HEK293T (cell line): ENCODE measurements at regions not wholly inside any gene's neighbourhood (a gene's known extent, or its start where the extent isn't known, plus 50 kb on each side); places are given as distances from the start of the nearest gene placed in this dataset.

ENCODE experiments used
- CTCF ChIA-PET: fragments of 350-600 bp; formaldehyde crosslinking; extraction: SDS; loops from one replicate; lab custom pipeline; 2021; ENCODE audit warnings: antibody characterized with exemption, inconsistent platforms; lab: Yijun Ruan, JAX
- POLR2A ChIA-PET: fragments of 350-600 bp; formaldehyde crosslinking; extraction: SDS; loops from one replicate; lab custom pipeline; 2020; ENCODE audit warnings: antibody characterized with exemption, inconsistent platforms; lab: Yijun Ruan, JAX
- DNase-seq: peaks from one replicate; pipeline ENCODE4 v3.0.0; 2012; ENCODE audit warnings: mixed read lengths; ENCODE audit errors: extremely low spot score
- ARNT ChIP-seq: fragments of 450-650 bp; IDR thresholded peaks from 2 replicates; pipeline ENCODE4 v1.6.1; 2017; ENCODE audit warnings: mild to moderate bottlenecking
- BHLHE40 ChIP-seq: fragments of 450-650 bp; IDR thresholded peaks from 2 replicates; pipeline ENCODE4 v1.6.1; 2016; ENCODE audit warnings: mild to moderate bottlenecking, moderate library complexity, borderline replicate concordance
- CTBP1 ChIP-seq: fragments of 450-650 bp; IDR thresholded peaks from 2 replicates; pipeline ENCODE4 v1.6.1; 2016; ENCODE audit warnings: borderline replicate concordance
- ELF4 ChIP-seq: fragments of 450-650 bp; IDR thresholded peaks from 2 replicates; pipeline ENCODE4 v1.6.1; 2017; ENCODE audit warnings: antibody characterized with exemption
- FOXA1 ChIP-seq: fragments of 450-650 bp; IDR thresholded peaks from 2 replicates; pipeline ENCODE4 v1.6.1; 2016; ENCODE audit warnings: mild to moderate bottlenecking
- FOXK2 ChIP-seq: fragments of 450-650 bp; IDR thresholded peaks from 2 replicates; pipeline ENCODE4 v1.6.1; 2016; ENCODE audit warnings: mild to moderate bottlenecking
- FOXM1 ChIP-seq: fragments of 450-650 bp; IDR thresholded peaks from 2 replicates; pipeline ENCODE4 v1.6.1; 2017; ENCODE audit warnings: mild to moderate bottlenecking, borderline replicate concordance
- HDGF ChIP-seq: fragments of 450-650 bp; IDR thresholded peaks from 2 replicates; pipeline ENCODE4 v1.6.1; 2017; ENCODE audit warnings: antibody characterized with exemption, borderline replicate concordance
- L3MBTL2 ChIP-seq: fragments of 450-650 bp; conservative IDR thresholded peaks from 2 replicates; pipeline ENCODE4 v1.6.1; 2016; ENCODE audit warnings: mild to moderate bottlenecking
- LEF1 ChIP-seq: fragments of 450-650 bp; IDR thresholded peaks from 2 replicates; pipeline ENCODE4 v1.6.1; 2017; ENCODE audit warnings: mild to moderate bottlenecking, borderline replicate concordance
- NFRKB ChIP-seq: fragments of 450-650 bp; IDR thresholded peaks from 2 replicates; pipeline ENCODE4 v1.6.1; 2016; ENCODE audit warnings: mild to moderate bottlenecking, moderate library complexity
- PKNOX1 ChIP-seq: fragments of 450-650 bp; IDR thresholded peaks from 2 replicates; pipeline ENCODE4 v1.6.1; 2016
- SP1 ChIP-seq: fragments of 450-650 bp; IDR thresholded peaks from 2 replicates; pipeline ENCODE4 v1.6.1; 2017
- SUZ12 ChIP-seq: fragments of 450-650 bp; IDR thresholded peaks from 2 replicates; pipeline ENCODE4 v1.6.1; 2016; ENCODE audit warnings: mild to moderate bottlenecking
- TARDBP ChIP-seq: fragments of 450-650 bp; IDR thresholded peaks from 2 replicates; pipeline ENCODE4 v1.6.1; 2016
- ZNF384 ChIP-seq: fragments of 450-650 bp; IDR thresholded peaks from 2 replicates; pipeline ENCODE4 v1.6.1; 2016

DNA sequence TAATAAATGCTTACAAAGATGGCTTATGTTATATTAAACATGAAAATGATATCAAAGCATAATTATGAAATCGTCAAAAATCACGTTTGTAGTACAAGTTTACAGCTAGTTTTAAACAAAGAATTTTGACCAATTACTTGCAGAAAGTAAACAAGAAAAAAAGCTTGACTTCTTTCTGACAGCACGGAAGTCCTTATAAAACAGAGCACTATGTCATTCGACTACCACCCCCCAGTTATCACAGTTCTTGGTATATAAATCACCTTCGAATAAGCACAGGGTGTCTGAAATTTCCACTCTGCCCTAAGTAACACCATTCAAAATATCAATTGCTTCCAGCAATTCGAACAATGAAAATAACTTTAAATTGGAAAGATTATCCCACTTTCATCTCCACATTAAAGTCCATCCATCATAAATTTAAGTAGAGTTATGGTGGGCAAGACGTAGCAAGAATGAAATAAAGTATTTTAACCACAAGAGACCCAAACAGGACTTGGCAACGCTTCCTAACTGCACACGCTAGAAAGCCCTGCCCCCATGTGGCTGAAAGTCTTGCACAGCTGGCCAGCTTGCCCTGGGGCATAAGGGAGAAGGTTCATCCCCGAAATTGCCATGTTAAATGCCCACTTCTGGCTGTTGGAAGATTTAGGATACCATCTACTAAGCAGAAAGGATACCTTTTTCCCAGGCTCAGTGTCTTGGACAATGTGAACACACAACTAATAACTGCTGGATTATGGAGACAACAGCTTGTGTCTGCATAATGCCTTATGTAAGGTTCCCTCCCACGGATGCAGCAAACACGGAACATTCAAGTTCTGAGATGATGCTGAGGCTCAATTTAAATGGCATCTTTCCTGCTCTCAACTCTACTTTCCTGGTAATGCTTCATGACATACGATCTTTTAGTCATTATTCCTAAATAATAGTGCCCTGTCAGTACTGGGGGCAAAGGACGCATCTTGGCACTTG is 116.4 kb upstream of the TJP1 start:
- CTCF ChIA-PET, result interaction anchor here (1.1 kb wide), 1 partner anchor 13 kb away, joined by 5 read pairs; no protein-coding TSS in a partner anchor
- POLR2A ChIA-PET, result no interaction called here
- TF ChIP-seq LEF1 (no peak), L3MBTL2 (no peak), PKNOX1 (no peak), SP1 (no peak), CTBP1 (no peak), HDGF (no peak), SUZ12 (no peak), ZNF384 (no peak), ELF4 (no peak), FOXK2 (no peak), FOXM1 (no peak), ARNT (no peak), NFRKB (no peak)
- no peak for DNase-seq

DNA sequence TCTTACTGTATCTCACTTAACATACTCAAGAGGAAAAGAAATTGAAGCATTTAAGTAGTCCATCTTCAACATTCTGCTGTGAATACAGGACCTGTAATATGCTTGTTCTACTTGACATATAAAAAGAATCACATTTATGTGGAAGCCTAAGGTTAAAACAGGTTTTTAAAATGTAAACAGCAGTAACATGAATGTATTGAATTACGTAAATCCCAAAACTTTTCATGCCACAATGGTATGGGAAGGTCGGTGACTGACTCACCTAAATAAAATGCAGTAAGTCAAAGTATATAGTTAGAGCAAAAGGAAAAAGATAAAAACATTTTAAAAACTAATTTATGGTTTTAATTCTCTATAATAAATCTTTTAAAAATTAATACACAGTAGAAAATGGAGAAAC is 115.7 kb upstream of the TJP1 start:
- no peak for DNase-seq
- ChIA-PET POLR2A (no interaction called here), CTCF (interaction anchor here (0.8 to 1.1 kb wide), 2 partner anchors 12 to 13 kb away, joined by 3 to 5 read pairs; no protein-coding TSS in a partner anchor)

DNA sequence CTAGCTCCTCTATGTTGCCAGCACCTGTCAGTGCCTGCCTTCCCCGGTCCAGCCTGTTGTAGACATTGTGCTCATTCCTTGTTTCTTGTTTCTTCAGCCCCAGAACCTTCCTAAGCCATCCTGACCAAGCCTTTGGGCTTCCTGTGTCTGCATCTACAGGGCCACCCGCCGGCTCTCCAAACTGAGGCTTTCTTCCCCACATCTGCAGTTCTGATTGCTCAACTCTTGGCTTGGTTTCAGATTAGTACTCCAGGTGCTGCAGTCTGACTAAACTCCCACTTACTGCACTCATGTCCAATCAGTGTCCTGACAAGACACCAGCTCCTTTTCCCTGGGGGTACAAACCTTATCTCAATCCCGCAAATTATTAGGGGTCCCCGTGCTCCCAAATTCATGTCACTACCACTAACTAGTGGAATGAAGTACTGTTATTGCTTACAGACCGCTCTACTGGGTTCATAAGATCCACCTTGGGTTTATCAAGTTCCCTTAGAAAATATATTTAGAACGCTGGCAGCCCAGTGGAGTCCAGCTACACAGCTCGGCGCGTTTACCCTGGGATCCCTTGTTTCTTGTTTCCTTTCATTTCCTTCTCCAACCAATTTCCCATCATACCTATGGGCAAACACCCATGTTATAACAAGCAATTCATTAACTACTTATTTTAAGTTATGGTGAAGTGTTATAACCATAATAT is 114.2 kb upstream of the TJP1 start:
- POLR2A ChIA-PET, result interaction anchor here (1.2 kb wide), 1 partner anchor 63 kb away, joined by 3 read pairs; no protein-coding TSS in a partner anchor
- DNase-seq, result no peak
- CTCF ChIA-PET, result interaction anchor here (1.4 kb wide), 1 partner anchor 11 kb away, joined by 4 read pairs; no protein-coding TSS in a partner anchor
- TF ChIP-seq BHLHE40 (no peak), ARNT (no peak), SP1 (no peak), CTBP1 (no peak), FOXM1 (no peak), ELF4 (no peak), TARDBP (no peak), HDGF (no peak), FOXA1 (no peak), NFRKB (no peak), FOXK2 (no peak), ZNF384 (no peak)

More for the DNA sequence above, 115.7 kb upstream of the TJP1 start:
- TF ChIP-seq PKNOX1, result no peak
- no peak for TF ChIP-seq LEF1
- no peak for TF ChIP-seq BHLHE40
- no peak for TF ChIP-seq HDGF
- TF ChIP-seq FOXM1, result no peak
- no peak for TF ChIP-seq NFRKB
- TF ChIP-seq CTBP1, result no peak
- TF ChIP-seq ARNT, result no peak

DNA sequence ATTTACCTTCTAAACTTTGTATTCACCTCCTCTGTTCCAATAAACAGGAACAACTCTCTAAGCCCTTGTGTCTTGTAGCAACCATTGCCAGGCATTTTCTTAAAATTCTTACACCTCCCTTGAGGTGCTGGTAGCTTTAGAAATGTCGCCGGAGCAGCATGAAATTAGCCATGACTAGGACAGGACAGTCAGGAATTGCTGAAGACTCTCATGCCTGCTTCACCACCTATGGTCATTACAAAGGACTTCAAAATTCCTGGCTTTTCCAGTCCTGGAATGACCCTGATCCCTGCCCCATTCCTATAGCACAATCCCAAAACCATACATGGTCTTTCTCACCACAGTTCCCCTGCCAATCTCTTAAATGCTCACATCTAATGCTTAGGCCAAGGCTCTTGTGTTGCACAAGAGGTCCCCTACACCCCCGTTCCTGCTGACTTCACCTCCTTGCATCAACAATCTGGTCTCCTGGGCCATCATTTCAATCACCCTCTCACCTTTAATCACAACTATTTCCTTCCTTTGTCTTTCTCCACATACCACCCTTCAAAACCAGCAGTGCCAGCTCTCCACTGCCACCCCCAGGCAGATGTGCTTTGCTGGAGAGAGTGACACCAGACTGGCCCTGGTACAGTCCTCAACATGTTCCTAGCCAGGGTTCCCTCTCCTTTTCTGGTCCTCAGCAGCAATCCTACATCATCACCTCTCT is 113.2 kb upstream of the TJP1 start:
- TF ChIP-seq CTBP1 (no peak), FOXA1 (no peak), SP1 (no peak), HDGF (no peak), FOXM1 (no peak), PKNOX1 (no peak), NFRKB (no peak), BHLHE40 (no peak)
- ChIA-PET CTCF (interaction anchor here (1.4 kb wide), 1 partner anchor 10 kb away, joined by 4 read pairs; no protein-coding TSS in a partner anchor), POLR2A (no interaction called here)
- no peak for DNase-seq

DNA sequence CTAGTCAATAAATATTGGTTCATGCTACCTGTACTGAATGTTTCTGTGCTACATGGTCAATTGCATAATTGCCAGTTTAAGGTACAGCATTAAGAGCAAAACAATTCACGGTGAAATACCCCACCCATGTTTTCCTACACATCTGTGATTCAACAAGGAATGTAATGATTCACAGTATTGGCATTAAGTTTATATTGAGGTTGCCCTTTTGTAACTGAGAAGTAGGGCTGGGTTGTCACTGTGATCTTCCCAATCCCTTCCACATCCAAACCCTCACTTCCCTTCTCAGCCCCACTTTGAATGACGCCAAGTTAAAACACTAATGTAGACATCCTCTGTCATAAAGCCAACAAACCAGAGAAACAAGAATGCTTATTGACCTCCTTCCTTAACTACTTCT is 112.0 kb upstream of the TJP1 start:
- no peak for DNase-seq
- ChIA-PET CTCF (no interaction called here), POLR2A (no interaction called here)
- TF ChIP-seq SUZ12 (no peak), FOXA1 (no peak)
